OCI-LY7 (cell line): ENCODE measurements at regions not wholly inside any gene's neighbourhood (a gene's known extent, or its start where the extent isn't known, plus 50 kb on each side); places are given as distances from the start of the nearest gene placed in this dataset.

Experiments
- EZH2phosphoT487 ChIP-seq: fragments of 200-600 bp; sonication (generic); IDR thresholded peaks from 2 replicates; pipeline ENCODE4 v1.6.1; 2018; ENCODE audit warnings: low read depth, borderline replicate concordance, mild to moderate bottlenecking, mixed run types, antibody characterized with exemption, low read length, moderate library complexity, mixed read lengths
- TF ChIP-seq, protein P1 (sequence below): fragments of 200-600 bp; sonication (generic); conservative IDR thresholded peaks from 2 replicates; pipeline ENCODE4 v1.5.1; 2014; ENCODE audit warnings: mild to moderate bottlenecking, antibody characterized with exemption, low read length, moderate library complexity, mixed read lengths

- TF ChIP-seq, protein P1, sequence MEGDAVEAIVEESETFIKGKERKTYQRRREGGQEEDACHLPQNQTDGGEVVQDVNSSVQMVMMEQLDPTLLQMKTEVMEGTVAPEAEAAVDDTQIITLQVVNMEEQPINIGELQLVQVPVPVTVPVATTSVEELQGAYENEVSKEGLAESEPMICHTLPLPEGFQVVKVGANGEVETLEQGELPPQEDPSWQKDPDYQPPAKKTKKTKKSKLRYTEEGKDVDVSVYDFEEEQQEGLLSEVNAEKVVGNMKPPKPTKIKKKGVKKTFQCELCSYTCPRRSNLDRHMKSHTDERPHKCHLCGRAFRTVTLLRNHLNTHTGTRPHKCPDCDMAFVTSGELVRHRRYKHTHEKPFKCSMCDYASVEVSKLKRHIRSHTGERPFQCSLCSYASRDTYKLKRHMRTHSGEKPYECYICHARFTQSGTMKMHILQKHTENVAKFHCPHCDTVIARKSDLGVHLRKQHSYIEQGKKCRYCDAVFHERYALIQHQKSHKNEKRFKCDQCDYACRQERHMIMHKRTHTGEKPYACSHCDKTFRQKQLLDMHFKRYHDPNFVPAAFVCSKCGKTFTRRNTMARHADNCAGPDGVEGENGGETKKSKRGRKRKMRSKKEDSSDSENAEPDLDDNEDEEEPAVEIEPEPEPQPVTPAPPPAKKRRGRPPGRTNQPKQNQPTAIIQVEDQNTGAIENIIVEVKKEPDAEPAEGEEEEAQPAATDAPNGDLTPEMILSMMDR: no peak
- TF ChIP-seq EZH2phosphoT487: no peak
Measured at GRCh38 chr4:165698272-165698671, 174.8 kb upstream of the TLL1 start.
